ENCODE measurements at regions not wholly inside any gene's neighbourhood (a gene's known extent, or its start where the extent isn't known, plus 50 kb on each side); places are given as distances from the start of the nearest gene placed in this dataset.

DNA sequence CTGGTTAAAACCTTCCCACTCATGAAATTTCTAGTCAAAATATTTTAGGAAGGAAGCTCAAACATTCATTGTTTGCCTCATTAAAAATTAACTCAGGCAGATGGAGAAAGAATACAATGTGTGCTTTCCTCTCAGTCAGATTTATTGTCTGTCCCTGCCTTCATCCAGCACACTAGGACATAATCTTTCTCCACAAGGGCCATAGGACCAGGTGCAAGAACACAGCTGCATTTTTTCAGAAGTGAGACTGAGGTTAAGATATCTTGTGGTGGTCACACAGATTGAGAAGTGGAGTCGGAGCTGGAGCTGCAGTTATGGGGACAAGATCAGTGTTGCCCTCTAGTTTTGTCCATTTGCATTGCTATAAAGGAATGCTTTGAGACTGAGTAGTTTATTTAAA lies 666.3 kb downstream of the CCSER2 start:
- Histone ChIP-seq H3K9me3 (no peaks in the 10 kb centered on the region), H3K27ac (no peak overlapping the region), H3K27me3 (no peaks in the 10 kb centered on the region), H3K4me3 (no peak overlapping the region), H3K4me1 (no peaks in the 10 kb centered on the region), H3K36me3 (no peaks in the 10 kb centered on the region)
- DNase-seq, result no peak
- TF ChIP-seq POLR2A (IDR thresholded peaks at IDR 0.05) (no peak), EP300 (IDR thresholded peaks at IDR 0.05; ENCODE audit: low read depth) (no peak), POLR2AphosphoS5 (IDR thresholded peaks at IDR 0.05) (no peak)
- TF ChIP-seq, protein P1, sequence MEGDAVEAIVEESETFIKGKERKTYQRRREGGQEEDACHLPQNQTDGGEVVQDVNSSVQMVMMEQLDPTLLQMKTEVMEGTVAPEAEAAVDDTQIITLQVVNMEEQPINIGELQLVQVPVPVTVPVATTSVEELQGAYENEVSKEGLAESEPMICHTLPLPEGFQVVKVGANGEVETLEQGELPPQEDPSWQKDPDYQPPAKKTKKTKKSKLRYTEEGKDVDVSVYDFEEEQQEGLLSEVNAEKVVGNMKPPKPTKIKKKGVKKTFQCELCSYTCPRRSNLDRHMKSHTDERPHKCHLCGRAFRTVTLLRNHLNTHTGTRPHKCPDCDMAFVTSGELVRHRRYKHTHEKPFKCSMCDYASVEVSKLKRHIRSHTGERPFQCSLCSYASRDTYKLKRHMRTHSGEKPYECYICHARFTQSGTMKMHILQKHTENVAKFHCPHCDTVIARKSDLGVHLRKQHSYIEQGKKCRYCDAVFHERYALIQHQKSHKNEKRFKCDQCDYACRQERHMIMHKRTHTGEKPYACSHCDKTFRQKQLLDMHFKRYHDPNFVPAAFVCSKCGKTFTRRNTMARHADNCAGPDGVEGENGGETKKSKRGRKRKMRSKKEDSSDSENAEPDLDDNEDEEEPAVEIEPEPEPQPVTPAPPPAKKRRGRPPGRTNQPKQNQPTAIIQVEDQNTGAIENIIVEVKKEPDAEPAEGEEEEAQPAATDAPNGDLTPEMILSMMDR (IDR thresholded peaks at IDR 0.05), result no peak
- in situ Hi-C loops (cut with MboI; ENCODE audit: low pct_ligation_motif_present in 1 of 4, low pct_unique_long_range_greater_than_20kb in 1 of 4, low sequenced_read_pairs in 3 of 4) (no loop called here), intact Hi-C loops (cut with DNase I; ENCODE audit: low total_unique reads) (no loop called here)
- 65% methylated on average over 1 of the region's 1 CpG; no CpG with 5 or more reads in 1 of the 2 donors for WGBS, 2 donors (ENCODE audit: low coverage in 1 of 2)

DNA sequence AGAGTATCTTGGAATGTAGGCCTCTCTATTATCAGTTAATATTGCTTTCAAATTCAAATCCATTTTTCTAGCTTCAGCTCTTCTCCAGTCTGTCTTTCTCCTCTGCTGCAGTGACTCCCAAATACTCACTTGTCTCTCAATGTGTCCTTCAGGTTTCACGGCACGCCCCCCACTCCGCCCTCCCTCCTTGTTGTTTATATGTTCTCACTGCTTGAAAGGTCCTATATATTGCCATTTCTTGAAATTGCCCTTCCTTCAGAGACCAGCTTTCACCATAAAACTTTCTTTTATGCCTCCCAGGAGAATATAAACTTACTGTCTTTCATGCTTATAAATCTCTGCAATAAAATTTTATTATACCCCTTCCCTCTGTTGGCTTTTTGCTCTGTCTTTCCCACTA lies 668.2 kb downstream of the CCSER2 start:
- 9 to 41% methylated on average over 3 of the region's 3 CpGs for WGBS, 2 donors (ENCODE audit: low coverage in 1 of 2)
- no peak for DNase-seq
- no peaks in the 10 kb centered on the region for H3K27me3 ChIP-seq
- in situ Hi-C loops (cut with MboI; ENCODE audit: low pct_ligation_motif_present in 1 of 4, low pct_unique_long_range_greater_than_20kb in 1 of 4, low sequenced_read_pairs in 3 of 4), result no loop called here
- H3K4me1 ChIP-seq, result no peaks in the 10 kb centered on the region
- TF ChIP-seq, protein P1 (IDR thresholded peaks at IDR 0.05), result no peak
- TF ChIP-seq POLR2A (IDR thresholded peaks at IDR 0.05) (no peak), POLR2AphosphoS5 (IDR thresholded peaks at IDR 0.05) (no peak), EP300 (IDR thresholded peaks at IDR 0.05; ENCODE audit: low read depth) (no peak)
- H3K36me3 ChIP-seq, result no peaks in the 10 kb centered on the region
- intact Hi-C loops (cut with DNase I; ENCODE audit: low total_unique reads), result no loop called here
- H3K4me3 ChIP-seq, result no peak overlapping the region
- H3K9me3 ChIP-seq, result no peaks in the 10 kb centered on the region
- H3K27ac ChIP-seq, result no peak overlapping the region

DNA sequence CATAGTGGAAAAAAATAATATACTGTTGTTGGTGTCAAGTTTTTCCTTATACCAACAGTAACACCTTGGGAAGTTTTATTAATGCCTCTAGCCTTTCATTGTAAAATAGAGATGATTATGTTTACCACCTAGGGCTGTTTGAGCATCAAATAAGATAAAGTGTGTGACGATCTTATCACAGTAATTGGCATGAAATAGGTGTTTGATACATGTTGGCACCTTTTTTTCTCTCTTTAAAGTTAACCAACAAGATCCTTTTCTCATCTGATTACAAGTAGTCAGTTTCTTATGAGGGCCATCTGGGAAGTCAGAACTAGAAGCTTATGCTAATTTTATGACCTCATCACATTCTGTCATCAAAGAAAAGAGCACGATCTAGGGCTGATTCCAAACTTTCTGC lies 669.5 kb downstream of the CCSER2 start:
- TF ChIP-seq, protein P1 (IDR thresholded peaks at IDR 0.05), result no peak
- TF ChIP-seq POLR2A (IDR thresholded peaks at IDR 0.05), result no peak
- no peak for TF ChIP-seq EP300 (IDR thresholded peaks at IDR 0.05; ENCODE audit: low read depth)
- TF ChIP-seq POLR2AphosphoS5 (IDR thresholded peaks at IDR 0.05), result no peak
- in situ Hi-C loops (cut with MboI; ENCODE audit: low pct_ligation_motif_present in 1 of 4, low pct_unique_long_range_greater_than_20kb in 1 of 4, low sequenced_read_pairs in 3 of 4) (no loop called here), intact Hi-C loops (cut with DNase I; ENCODE audit: low total_unique reads) (no loop called here)
- no peaks in the 10 kb centered on the region for H3K36me3 ChIP-seq
- no peaks in the 10 kb centered on the region for H3K9me3 ChIP-seq
- H3K27me3 ChIP-seq, result no peaks in the 10 kb centered on the region
- no peak for DNase-seq
- no peak overlapping the region for H3K27ac ChIP-seq
- H3K4me1 ChIP-seq, result no peaks in the 10 kb centered on the region
- H3K4me3 ChIP-seq, result no peak overlapping the region
- WGBS, 2 donors (ENCODE audit: low coverage in 1 of 2), result 44 to 64% methylated on average over 1 to 2 of the region's 2 CpGs

DNA sequence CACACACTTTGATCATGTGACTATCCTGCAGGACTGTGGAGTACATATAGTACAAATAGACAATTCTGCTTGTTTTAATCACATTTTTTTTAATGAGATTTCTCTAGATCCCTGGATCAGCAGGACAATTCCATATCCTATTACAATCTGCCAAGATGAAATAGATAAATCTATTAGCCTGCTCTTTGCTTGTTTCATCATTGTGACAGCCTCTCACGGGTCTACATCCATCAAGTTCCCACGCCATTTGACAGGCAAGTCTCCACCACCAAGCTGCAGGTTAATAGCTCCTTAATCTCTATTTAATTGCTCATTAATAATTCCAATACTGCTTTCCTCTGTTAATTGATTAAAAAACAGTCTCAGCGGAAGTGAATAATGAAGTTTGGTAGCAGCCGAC lies 671.5 kb downstream of the CCSER2 start:
- Histone ChIP-seq H3K27ac (no peak overlapping the region), H3K27me3 (no peaks in the 10 kb centered on the region), H3K36me3 (no peaks in the 10 kb centered on the region), H3K4me3 (no peak overlapping the region), H3K9me3 (no peaks in the 10 kb centered on the region), H3K4me1 (no peaks in the 10 kb centered on the region)
- WGBS, 2 donors (ENCODE audit: low coverage in 1 of 2), result 78 to 91% methylated on average over 4 of the region's 4 CpGs
- in situ Hi-C loops (cut with MboI; ENCODE audit: low pct_ligation_motif_present in 1 of 4, low pct_unique_long_range_greater_than_20kb in 1 of 4, low sequenced_read_pairs in 3 of 4), result no loop called here
- no peak for DNase-seq
- intact Hi-C loops (cut with DNase I; ENCODE audit: low total_unique reads), result no loop called here
- TF ChIP-seq POLR2AphosphoS5 (IDR thresholded peaks at IDR 0.05) (no peak), POLR2A (IDR thresholded peaks at IDR 0.05) (no peak), EP300 (IDR thresholded peaks at IDR 0.05; ENCODE audit: low read depth) (no peak)
- TF ChIP-seq, protein P1 (IDR thresholded peaks at IDR 0.05), result no peak

All from transverse colon (tissue), 4 donors.